Activated CD4-positive, alpha-beta T cell treated with anti-CD3 and anti-CD28 coated beads, Interleukin-10, Interleukin-2, amounts not matched to agents 100 ng/mL and 50 ng/mL, durations not matched to agents 16 hours and 8 hours (primary cell): ENCODE measurements at regions not wholly inside any gene's neighbourhood (a gene's known extent, or its start where the extent isn't known, plus 50 kb on each side); places are given as distances from the start of the nearest gene placed in this dataset.
A peak's percentile ranks its signal among the peaks of the same experiment; 100 is the strongest.

Source experiments
- DNase-seq: peaks from one replicate; pipeline ENCODE4 v3.0.0-alpha.2; 2020

DNA sequence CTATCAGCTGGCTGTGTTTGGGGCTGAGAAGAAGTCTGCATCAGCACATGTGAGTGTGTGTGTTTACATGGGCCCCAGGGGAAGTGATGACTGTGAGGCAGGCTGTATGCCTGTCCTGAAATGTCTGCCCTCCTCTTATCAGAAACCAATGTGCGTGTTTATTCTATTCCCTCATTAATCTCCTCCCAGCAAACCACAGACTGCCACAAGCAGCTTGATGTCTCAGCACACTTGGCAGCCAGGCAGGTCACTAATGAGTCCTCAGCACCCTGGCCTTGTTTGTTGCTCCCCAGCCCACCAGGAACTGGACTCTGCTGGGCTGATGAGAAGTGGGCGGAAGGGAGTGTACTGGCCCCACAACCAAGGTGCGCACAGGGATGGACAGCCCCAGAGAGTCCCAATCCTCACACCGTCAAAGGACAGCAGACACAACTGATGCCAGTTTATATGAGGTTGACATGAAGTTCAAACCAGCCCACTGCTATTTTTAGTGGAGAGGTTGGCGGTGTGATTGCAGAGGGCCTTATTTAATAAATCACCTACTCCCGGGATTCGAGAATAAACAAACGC is 225.8 kb downstream of the ETS1 start:
- no peak for DNase-seq

DNA sequence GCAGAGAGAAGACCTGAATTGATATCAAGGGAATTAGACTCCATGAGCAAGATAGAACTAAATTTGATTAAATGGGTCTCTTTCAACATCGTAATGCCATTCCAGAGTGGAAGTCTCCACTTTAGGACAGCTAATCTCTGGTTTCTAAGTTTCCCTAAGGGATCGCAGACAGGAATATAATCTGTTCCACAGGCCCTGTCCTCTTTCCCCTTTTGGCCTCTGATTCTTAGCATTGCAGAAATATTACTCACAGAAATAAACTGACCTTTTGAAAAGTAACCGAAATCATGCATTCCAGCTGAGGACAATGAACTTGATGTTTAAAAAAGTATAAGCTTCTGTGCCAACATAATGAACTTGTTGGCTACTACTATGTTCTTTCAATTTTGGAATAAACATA is 227.8 kb downstream of the ETS1 start:
- DNase-seq, result no peak

DNA sequence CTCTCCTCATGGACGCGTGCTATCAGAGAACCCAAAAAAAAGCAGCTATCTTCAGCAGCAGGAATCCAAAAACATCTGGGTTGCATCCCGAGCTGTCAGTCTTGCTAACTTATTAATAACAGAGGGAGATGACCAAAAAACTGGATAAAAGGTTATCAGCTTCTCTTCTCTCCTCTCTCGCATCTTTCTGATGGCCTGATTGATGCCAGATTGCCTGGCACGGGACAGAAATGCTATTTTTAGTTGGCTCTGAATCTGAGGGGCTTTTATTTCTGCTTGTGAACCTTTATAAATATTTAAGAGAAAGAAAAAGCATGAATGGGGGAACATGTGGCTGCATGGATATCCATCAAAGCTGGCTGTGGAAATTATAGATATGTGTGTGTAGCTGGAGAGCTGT is 230.3 kb downstream of the ETS1 start:
- DNase-seq, result no peak

DNA sequence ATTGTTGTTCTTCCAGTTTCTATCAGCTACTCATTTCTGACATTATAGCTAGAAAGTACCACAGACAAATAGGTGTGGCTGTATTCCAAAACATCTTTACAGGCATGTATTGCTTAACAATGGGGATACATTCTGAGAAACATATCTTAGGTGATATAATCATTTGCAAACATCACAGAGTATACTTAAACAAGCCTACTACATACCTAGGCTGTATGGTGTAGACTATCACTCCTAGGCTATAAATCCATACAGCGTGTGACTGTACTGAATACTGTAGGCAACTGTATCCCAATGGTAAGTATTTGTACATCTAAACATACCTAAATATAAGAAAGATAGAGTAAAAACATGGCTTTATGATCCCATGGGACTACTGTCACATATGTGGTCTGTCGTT is 231.8 kb downstream of the ETS1 start:
- no peak for DNase-seq

DNA sequence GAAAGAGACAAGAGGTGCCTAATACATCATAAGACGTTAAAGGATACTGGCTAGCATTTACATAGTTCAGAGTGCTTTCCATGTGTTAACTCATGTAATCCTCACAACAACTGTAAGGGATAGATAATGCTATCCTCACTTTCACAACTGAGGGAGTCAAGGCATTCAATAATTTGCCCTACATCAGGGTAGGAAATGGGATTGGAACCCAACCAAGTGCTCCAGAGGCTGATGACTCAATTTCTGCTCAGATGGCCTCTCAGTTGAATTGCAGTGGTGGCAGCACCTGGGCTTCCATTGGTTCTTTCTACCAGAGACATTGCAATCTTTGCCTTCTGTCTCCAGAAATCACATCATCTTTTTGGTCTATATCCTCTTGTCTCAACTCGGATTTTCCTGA is 232.9 kb downstream of the ETS1 start:
- DNase-seq, result no peak

DNA sequence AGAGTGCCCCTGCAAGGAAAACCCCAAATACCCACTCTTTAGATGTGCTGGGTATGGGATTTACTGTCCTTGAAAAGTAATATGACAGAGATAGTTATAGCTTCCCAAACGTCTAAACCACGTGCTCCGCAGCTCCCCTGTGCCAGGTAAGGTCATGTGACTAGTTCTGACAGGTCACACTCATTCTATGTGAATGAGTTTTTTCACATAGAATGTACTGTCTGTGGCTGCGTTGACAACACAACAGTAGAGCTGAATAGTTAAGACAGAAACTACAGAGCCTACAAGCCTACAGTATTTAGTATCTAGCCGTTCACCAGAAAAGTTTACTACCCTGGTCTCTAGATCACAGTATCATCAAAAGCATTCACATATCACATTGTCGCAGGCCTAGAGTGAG is 236.2 kb downstream of the ETS1 start:
- no peak for DNase-seq

DNA sequence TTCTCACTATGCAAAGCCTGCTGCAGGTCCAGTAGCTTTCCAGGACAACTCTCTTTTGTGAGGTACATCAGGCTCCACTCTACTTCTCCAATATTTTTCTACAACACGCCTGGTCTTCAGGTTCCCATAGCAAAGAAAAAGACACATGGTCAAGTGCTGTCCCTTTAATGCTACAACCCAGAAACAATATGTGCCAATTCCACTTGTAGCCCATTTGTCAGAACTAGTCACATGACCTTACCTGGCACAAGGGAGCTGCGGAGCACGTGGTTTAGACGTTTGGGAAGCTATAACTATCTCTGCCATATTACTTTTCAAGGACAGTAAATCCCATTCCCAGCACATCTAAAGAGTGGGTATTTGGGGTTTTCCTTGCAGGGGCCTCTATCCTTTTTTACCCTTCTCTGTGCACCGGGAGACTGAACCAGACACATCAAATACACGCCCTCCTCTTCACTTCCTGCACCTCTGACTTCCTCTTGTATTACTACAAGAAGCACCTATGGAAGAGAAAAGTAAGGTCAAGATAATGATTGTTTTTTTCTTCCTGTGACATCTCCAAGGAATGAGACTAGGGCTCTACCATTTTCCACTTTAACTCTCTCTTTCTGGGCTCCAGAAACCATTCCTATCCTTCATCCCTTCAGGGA is 237.6 kb downstream of the ETS1 start:
- DNase-seq, result no peak

DNA sequence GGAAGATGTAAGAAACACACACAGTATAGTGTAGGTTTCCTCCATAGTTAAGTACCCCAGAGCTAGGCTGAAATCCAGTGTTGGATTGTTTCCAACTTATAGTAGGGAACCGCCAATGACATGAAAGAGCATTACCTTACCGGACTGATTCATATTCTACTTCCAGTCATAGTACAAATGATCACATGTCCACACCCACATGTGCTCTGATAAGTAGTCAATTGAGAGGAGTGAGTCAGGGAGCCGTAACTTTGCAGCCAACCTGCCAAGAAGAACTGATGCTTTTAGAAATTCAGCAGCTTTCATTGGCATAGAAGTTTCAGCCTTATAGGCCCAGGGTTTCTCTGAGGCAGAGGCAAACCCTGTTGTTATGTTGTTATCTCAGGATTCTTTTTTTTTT is 240.6 kb downstream of the ETS1 start:
- peak; percentile 73 for DNase-seq

DNA sequence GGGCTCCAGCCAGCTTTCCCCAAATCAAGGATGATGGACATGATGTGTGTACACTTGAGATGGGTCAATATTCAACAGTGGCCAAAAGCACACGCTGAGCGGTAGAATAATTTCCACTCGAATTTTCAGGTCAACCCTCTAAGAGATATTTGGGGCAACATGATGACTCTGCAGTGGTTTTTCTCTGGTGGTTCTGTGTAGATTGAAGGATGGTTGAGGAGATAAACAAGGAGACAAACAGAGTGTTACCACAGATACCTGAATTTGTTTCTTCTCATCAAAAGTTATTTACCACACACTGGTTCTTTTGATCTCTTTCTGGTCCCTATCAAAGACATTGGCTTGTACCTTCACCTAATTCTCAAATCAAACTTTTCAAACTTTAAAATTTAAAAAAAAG is 242.0 kb downstream of the ETS1 start:
- peak; percentile 42 for DNase-seq

DNA sequence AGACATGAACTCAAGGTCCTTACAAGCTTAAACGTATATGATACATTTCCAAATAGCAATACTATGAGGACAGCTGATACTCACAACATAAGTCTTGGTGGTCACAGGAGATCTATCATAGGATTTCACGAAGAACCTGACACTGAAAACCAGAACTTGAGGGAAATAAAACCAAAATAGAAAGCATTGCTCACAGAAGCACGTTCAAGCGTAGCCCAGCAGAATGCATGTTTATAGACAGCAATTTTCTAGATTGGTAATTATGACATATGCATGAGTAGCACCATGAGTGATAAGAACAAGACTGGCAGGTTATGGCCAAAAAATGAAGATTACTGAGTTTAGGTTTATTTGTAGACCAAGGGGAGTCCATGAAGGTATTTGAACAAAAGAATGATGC is 243.5 kb downstream of the ETS1 start:
- DNase-seq, result peak; percentile 76

DNA sequence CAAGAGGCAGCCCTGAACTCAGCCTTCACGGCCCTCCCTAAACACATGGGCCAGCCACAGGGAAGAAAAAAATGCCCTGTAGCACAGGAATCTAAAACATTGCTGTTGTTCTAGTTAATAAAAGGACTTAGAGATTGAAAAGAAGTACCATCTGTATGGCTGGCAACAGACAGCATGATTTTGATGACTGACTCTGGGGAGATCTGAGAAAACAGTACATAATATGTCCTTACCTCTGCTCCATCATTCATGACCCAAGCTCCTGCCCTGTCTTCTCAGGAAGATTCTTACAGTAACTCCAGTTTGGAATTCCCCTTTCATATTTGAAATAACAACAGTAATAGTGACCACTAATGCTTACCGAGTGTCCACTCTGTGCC is 244.2 kb downstream of the ETS1 start:
- DNase-seq, result no peak

DNA sequence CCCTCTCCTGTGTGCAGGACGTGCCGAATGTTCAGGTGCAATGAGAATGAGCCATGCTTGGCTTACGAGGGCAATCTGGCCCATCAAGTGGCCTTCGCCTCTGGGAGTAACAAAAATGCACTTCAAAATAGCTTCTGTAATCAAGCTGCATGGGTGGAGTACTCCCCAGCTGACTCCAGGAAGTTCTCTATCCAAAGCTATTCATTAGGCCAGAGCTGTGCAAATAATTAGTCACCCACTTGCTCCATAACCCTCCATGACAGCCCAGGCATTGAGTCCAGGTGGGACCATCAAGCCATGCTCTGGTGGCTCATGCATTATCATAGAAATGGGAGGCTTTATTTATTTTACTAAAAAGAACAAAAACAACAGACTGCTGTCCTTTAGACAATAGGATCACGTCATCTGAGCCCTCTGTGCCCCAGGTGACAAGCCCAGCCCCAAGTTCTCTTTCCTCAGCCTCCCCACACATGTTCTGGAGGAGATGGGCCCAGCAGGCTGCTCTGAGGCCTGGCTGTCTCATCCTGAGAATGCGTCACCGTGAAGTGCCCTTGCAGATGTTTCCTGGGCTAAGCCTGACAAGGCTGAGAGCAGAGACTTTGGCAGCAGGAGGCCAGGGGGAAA is 244.7 kb downstream of the ETS1 start:
- DNase-seq, result peak; percentile 95

DNA sequence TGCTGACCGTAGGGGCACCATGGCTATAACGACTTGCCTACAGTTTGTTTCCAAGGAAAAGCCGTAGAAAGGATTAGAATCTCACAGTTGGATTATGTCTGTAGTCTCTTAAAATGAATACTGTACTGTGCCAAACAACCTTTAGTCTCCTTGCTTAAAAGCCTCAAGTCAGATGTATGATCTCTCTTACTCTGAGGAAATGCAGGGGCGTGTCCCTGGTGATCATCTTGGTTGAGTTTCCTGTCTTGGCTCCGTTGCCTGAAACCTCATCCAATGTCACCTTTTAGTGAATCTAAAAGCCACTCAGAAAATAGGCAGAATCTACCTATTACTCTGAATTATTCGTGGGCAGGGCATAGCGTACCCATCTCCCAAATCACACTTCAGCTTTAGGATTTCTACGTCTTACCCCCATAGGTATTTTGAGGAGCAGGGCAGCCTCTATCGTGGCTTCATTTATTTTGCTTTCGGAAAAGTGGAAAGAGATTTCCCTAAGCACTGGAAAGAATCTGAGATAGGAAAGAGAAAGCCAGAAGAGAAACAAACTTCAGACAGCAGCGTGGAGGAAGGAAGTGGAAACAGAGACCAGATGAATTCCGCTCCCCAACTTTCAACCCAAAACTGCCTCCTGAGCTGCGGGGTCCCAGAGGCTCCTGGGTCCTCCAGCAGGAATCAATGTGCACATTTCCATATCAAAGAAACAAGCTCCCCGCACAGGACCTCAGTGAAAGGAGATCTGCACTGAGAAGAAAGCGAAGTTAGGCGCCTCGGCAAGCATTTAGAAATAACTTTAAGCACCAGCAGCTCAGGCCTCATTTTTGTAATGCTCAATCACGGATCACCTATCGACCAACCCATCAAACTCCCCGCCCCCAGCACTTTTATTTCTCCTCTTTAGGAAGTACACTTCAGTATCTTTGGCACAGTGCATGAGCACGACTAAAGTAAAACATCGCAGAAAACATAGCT is 245.8 kb downstream of the ETS1 start:
- DNase-seq, result peak; percentile 80

DNA sequence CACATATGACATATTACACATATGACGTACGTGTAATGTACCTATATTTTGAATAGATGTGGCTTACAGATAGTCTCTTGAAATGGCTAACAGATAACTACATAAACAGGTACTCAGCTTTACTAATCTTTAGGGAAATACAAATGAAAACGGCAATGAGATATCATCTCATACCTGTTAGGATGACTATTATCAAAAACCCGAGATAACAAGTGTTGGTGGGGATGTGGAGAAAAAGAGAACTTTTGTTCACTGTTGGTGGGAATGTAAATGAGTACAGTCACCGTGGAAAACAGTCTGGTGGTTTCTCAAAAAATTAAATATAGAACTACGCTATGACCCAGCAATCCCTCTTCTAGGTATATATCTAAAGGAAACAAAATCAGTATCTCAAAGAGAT is 247.6 kb downstream of the ETS1 start:
- DNase-seq, result peak; percentile 56

DNA sequence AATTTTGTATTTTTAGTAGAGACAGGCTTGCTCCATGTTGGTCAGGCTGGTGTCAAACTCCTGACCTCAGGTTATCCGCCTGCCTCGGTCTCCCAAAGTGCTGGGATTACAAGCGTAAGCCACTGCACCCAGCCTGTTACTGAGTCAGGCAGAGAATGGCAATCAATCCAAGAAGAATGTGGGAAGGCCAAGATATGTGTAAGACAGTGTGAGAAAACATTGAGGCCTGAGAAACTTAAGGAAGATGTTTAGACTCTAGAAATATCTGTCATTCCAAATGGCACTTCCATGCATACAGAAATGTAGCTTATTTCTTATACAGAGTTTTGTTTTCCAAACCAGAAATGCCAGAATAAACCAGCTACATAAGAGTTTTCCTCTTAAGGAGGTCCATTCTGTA is 248.5 kb downstream of the ETS1 start:
- no peak for DNase-seq

DNA sequence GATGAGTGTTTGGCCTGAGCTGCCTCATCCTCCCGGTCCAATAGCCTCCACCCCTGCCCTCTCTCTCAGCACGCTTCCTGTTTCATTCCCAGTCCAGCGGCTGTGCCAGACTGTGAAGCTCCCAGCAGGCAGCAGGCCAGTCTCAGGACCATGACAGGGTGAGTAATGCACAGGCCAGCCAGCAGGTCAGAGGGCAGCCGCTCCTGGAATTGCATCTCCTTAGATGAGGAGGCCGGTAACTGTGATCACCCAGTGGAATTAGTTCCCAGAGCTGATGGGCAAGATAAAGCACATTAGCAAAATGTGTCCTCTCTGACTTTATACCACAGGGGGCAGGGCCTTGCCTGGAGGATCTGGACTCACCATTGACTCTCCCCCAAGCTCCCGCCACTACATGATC is 251.2 kb downstream of the ETS1 start:
- no peak for DNase-seq

DNA sequence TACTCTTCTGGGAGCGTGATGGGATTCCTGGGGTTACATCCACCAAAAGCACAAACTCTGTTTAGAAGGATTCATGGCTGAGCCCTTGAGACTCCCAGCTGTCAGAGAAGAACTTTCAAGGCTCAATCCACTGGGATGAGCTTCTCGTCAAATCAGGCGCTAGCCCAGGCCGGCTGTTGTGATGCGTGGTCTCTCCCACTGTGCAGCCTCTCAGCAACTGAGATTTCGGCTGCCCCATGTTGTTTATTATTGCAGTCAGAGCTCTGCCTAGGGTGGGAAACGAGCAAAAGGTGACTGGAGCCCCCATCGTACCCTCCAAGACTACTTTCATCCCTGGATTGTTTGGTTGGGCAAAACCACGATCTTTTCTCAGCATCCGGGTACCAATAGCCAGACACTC is 251.6 kb downstream of the ETS1 start:
- no peak for DNase-seq

DNA sequence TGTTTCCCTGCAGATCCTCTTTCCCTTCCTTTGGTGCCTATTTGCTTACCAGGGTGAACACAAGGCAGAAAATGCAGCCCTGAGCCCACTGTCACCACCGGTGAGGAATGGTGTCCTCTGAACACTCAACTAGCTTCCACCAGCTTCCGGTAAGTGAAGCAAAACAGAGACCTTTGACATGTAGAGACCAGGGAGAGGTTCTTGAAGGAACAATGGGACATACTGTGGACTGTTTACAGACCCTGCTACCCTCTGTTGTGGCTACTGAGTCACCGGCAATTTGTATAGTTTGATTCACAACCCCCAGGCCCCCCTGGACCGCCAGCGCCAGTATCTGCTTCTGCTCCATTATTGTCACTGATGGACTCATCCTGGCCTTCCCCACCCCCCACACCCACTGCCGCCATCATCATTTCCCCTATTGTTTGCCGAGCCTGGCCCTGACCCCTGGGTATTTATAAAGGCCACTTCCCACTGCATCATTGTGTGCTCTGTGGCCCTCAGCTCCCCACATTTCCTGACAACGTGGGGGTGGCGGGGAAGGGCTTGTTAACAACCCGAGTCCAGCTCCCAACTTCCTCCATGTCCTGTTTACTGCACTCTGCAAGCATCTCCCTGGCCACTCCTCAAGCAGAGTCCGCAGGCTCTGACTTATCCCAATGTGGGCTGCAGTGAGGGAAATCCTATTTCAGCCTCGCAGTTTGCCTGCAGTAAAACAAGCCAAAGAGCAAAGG is 252.9 kb downstream of the ETS1 start:
- DNase-seq, result no peak

DNA sequence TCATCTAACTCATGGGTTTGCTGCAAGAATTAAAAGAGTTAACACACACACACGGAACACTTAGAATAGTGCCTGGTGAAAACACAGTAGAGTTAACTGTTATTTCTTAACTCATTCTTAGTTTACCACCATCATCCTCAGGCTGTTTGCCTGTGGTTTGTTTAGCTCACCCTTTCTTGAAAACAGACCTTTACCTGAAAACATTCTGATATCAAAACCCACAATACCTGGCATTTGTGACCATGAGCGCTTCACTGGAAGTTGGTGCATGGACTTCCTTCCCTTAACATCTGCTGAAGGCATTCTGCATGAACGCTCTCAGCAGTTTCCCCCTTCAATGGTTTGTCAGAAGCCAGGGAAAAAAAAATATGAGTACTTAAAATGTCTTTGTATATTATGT is 256.0 kb downstream of the ETS1 start:
- DNase-seq, result no peak

DNA sequence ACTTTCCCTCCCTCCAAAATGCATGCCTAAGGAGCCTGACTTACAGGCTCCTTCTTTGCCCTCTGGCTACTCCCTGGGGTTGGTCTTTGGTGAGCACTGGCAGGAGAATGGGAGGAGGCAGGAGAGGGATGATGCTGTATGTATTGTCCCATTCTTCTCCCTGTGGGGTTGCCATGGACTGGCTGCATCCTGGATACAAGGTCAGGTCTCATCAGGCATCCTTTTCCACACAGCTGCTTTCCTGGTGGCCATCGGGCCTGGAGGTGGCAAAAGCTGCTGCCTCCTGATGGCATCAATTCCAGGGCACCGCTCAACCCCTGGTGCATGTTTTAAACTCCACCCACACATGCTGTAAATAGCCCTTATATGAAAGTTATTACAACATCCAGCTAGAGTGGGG is 257.2 kb downstream of the ETS1 start:
- DNase-seq, result no peak

DNA sequence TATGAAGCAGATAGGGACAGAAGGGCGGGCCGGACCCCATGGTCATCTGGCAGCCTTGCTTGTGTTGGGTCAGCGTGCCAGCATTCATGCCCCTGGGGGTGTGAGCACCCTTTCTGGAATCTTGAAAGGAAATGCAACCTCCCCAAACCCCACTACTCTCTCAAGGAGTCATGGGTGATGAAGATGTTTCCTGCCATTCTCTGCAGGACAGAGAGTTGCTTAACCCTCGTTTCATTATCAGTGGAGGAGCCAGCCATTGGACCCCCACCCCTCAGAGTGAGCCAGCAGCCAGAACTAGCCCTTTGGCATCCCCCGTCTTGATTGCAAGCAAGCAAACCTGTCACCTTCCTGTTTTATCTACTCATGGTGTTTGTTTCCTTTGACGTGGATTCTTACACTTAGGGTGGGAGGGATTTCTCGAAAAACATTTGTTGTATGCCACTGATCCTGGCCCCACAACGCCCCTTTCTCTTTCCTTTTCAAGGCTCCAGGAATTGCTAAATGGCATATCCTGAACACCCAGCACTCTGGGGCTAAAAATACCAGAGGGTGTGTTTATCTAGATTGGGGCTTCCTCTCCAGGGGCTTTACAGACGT is 258.3 kb downstream of the ETS1 start:
- DNase-seq, result no peak

DNA sequence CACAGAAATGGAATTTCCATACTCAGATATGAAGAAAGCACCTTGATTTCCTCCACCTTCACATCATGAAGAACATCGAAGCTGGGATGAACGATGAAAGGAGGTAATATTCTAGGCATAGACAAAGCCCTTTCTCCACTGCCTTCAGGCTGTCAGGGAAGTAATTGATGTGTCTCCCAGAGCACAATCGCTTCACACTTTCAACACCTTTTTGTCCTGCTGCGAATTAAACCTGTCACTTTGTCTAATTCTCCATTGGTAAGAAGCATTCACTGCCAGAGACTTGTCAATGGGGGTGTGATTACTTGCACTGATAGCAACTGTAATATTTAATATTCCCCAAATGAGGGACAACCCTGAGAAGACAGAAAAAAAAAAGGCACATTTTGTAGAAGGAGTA is 260.1 kb downstream of the ETS1 start:
- no peak for DNase-seq

DNA sequence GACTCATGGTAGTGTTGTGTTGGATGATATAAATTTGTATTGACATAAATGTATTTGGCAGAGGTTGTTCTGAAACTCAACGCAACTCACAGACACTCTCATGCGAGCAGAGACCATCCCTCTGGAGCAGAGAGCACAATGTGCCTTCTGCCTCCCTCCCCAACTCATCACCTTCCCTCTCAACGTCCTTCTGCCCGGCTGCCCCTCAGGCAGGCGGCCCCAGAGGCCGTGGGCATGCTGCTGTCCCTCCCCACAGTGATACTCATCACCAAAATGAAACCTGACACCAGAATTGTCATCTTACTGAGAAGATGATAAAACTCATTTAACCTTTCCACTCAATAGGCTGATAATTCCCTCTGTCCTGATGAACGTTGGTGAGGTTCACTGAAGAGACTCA is 260.6 kb downstream of the ETS1 start:
- no peak for DNase-seq
